CD4-positive, alpha-beta T cell (primary cell): ENCODE measurements at regions not wholly inside any gene's neighbourhood (a gene's known extent, or its start where the extent isn't known, plus 50 kb on each side); places are given as distances from the start of the nearest gene placed in this dataset.

Source experiments
- ATAC-seq: fragments of 200-7000 bp; cut with Tn5 transposase; one replicate; pipeline ENCODE4 v1.10.0; 2022; ENCODE audit warnings: mild to moderate bottlenecking; ENCODE audit not compliant: poor library complexity
- CTCF ChIA-PET: fragments of 350-600 bp; sonication (Branson Sonifier 250); formaldehyde crosslinking; loops from one replicate; lab custom pipeline; 2021; ENCODE audit warnings: antibody characterized with exemption, inconsistent platforms; lab: Charles Lee
- POLR2A ChIA-PET: fragments of 350-600 bp; sonication (Branson Sonifier 250); formaldehyde crosslinking; loops from one replicate; lab custom pipeline; 2021; ENCODE audit warnings: antibody characterized with exemption, inconsistent platforms; lab: Charles Lee
- DNase-seq, 14 experiments: peaks; one replicate each; pipeline ENCODE4 v3.0.0-alpha.2; 2013 to 2020; ENCODE audit warnings: mixed read lengths in 2 of 14
- H3K27ac ChIP-seq, 2 donors: one replicate each; pipeline versions ENCODE4 v1.5.1 to v1.7.0; 2013; ENCODE audit warnings: low read length in 2 of 2, low read depth in 1 of 2, mild to moderate bottlenecking in 1 of 2
- H3K27me3 ChIP-seq, 2 experiments: 1 replicate in 1 of 2; 2 replicates in 1 of 2; pipeline versions ENCODE4 v1.6.1 to v1.7.0; 2013; ENCODE audit warnings: low read length in 2 of 2, control low read depth in 1 of 2, mild to moderate bottlenecking in 1 of 2, moderate library complexity in 1 of 2; ENCODE audit not compliant: insufficient read depth in 2 of 2, control insufficient read depth in 1 of 2
- H3K36me3 ChIP-seq: one replicate; pipeline ENCODE4 v1.6.1; 2013; ENCODE audit warnings: low read length, control low read depth; ENCODE audit not compliant: insufficient read depth
- H3K4me1 ChIP-seq: one replicate; pipeline ENCODE4 v1.6.1; 2013; ENCODE audit warnings: low read length, control low read depth; ENCODE audit not compliant: insufficient read depth
- H3K4me3 ChIP-seq: one replicate; pipeline ENCODE4 v1.5.1; 2013; ENCODE audit warnings: mild to moderate bottlenecking, low read length, moderate library complexity
- H3K9me3 ChIP-seq, 2 experiments: 1 replicate in 1 of 2; 2 replicates in 1 of 2; pipeline versions ENCODE4 v1.6.1 to v1.7.0; 2013; ENCODE audit warnings: low read length in 2 of 2, mild to moderate bottlenecking in 2 of 2, control low read depth in 1 of 2, moderate library complexity in 1 of 2; ENCODE audit not compliant: control insufficient read depth in 1 of 2, insufficient read depth in 1 of 2
- H3K27ac Mint-ChIP-seq: one replicate; pipeline ENCODE4 v1.8.0; 2020; ENCODE audit warnings: mixed read lengths
- H3K27me3 Mint-ChIP-seq: one replicate; pipeline ENCODE4 v1.8.0; 2021; ENCODE audit warnings: mixed read lengths
- H3K36me3 Mint-ChIP-seq: one replicate; pipeline ENCODE4 v1.8.0; 2021; ENCODE audit warnings: low read depth, mixed read lengths
- H3K4me1 Mint-ChIP-seq: one replicate; pipeline ENCODE4 v1.8.0; 2021; ENCODE audit warnings: low read depth, mixed read lengths
- H3K4me3 Mint-ChIP-seq: one replicate; pipeline ENCODE4 v1.8.0; 2020; ENCODE audit warnings: mild to moderate bottlenecking, mixed read lengths
- H3K9me3 Mint-ChIP-seq: one replicate; pipeline ENCODE4 v1.8.0; 2020; ENCODE audit warnings: mixed read lengths
- intact Hi-C, 2 experiments: fragments of 100-400 bp; cut with DNase I in 1 of 2; cut with micrococcal nuclease in 1 of 2; formaldehyde crosslinking; loops; one replicate each; pipeline versions ENCODE4 v1.15.1 to v1.9.0; 2023 to 2025; cut with DNase I, micrococcal nuclease
- TF ChIP-seq, protein P1 (sequence below): fragments of 200-600 bp; IDR thresholded peaks from one replicate; pipeline ENCODE4 v1.8.0; 2022; ENCODE audit warnings: antibody characterized with exemption, mild to moderate bottlenecking

DNA sequence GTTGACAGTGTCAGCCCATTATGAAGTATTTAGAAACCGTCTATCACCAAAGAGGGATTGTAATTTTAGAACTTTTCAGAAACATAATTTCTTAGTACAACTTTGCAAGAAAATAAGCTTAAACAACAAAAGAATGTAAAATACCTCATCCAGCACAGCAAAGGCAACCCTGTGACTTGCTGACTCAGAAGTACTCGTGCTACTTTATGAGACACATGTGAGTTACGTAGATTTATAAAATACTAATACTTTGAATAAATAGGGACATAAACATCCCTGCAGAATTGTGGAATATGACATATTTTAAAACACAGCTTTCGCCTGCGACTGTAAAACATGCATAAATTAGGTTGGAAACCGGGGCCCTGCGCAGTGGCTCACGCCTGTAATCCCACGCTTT is 739.7 kb upstream of the ANKRD30A start:
- Mint-ChIP-seq H3K4me3 (no peak overlapping the region), H3K36me3 (no peaks in the 10 kb centered on the region), H3K4me1 (no peaks in the 10 kb centered on the region), H3K27ac (no peak overlapping the region), H3K9me3 (peaks cover 11% of the 10 kb centered on the region), H3K27me3 (no peaks in the 10 kb centered on the region)
- ChIA-PET CTCF (no interaction called here), POLR2A (no interaction called here)
- DNase-seq (no peak), ATAC-seq (no peak)
- intact Hi-C loops = no loop called here
- H3K4me1 ChIP-seq = no peaks in the 10 kb centered on the region
- no peak overlapping the region for H3K27ac ChIP-seq
- peaks cover 0 to 13% of the 10 kb centered on the region in 2 experiments for H3K9me3 ChIP-seq
- no peaks in the 10 kb centered on the region for H3K36me3 ChIP-seq
- TF ChIP-seq, protein P1, sequence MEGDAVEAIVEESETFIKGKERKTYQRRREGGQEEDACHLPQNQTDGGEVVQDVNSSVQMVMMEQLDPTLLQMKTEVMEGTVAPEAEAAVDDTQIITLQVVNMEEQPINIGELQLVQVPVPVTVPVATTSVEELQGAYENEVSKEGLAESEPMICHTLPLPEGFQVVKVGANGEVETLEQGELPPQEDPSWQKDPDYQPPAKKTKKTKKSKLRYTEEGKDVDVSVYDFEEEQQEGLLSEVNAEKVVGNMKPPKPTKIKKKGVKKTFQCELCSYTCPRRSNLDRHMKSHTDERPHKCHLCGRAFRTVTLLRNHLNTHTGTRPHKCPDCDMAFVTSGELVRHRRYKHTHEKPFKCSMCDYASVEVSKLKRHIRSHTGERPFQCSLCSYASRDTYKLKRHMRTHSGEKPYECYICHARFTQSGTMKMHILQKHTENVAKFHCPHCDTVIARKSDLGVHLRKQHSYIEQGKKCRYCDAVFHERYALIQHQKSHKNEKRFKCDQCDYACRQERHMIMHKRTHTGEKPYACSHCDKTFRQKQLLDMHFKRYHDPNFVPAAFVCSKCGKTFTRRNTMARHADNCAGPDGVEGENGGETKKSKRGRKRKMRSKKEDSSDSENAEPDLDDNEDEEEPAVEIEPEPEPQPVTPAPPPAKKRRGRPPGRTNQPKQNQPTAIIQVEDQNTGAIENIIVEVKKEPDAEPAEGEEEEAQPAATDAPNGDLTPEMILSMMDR = no peak
- H3K27me3 ChIP-seq = no peaks in the 10 kb centered on the region
- H3K4me3 ChIP-seq = no peak overlapping the region

DNA sequence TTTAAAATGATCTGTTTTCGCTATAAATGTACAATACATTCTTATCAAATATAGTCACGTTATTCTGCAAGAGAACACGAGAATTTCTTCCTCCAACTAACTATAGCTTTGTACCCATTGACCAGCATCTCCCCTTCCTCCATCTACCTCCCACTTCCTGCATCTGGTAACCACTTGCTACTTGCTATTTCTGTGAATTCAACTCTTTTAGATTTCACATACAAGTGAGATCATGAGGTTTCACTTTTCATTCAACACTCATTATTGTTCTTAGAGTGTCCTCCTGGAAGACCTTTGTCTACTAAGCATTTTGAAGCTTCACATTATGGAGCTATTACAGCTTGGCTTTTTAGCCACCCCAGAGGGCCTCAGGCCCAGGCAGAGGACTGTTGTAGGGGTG is 741.3 kb upstream of the FZD8 start:
- no peaks in the 10 kb centered on the region for H3K4me1 Mint-ChIP-seq
- no peak overlapping the region for H3K4me3 Mint-ChIP-seq
- TF ChIP-seq, protein P1 = no peak
- H3K27ac Mint-ChIP-seq = no peak overlapping the region
- Histone ChIP-seq H3K27ac (no peak overlapping the region), H3K4me1 (no peaks in the 10 kb centered on the region), H3K36me3 (no peaks in the 10 kb centered on the region), H3K4me3 (no peak overlapping the region), H3K9me3 (peaks cover 0 to 8% of the 10 kb centered on the region in 2 experiments), H3K27me3 (no peaks in the 10 kb centered on the region)
- ChIA-PET POLR2A (no interaction called here), CTCF (no interaction called here)
- intact Hi-C loops = no loop called here
- H3K9me3 Mint-ChIP-seq = peaks cover 8% of the 10 kb centered on the region
- ATAC-seq (no peak), DNase-seq (no peak)
- no peaks in the 10 kb centered on the region for H3K36me3 Mint-ChIP-seq
- H3K27me3 Mint-ChIP-seq = no peaks in the 10 kb centered on the region

DNA sequence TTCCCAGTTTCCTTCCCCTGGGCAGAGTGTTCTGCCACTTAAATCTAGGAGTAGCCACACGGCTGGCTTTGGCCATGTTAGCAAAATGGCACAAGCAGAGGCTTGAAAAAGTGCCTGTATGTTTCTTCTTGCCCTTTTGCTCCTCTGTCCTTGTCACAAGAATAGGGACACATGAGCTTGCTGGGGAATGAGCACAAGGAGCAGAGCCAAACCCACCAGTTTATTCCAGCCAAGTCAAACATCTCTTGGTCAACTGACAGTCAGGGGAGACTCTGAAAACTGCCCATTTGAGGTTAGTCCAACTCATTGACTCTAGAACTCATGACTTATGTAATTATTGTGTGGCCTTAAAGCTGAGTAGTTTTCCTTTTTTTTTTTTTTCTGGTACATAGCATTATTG is 739.7 kb upstream of the FZD8 start:
- POLR2A ChIA-PET = no interaction called here

More for the DNA sequence above, 739.7 kb upstream of the FZD8 start:
- Histone ChIP-seq H3K27ac (no peak overlapping the region), H3K4me3 (no peak overlapping the region), H3K4me1 (no peaks in the 10 kb centered on the region), H3K9me3 (peaks cover 0 to 8% of the 10 kb centered on the region in 2 experiments), H3K27me3 (no peaks in the 10 kb centered on the region), H3K36me3 (no peaks in the 10 kb centered on the region)
- CTCF ChIA-PET = no interaction called here
- no peak for ATAC-seq
- DNase-seq = no peak
- no peaks in the 10 kb centered on the region for H3K36me3 Mint-ChIP-seq
- TF ChIP-seq, protein P1 = no peak
- no peak overlapping the region for H3K4me3 Mint-ChIP-seq
- no peak overlapping the region for H3K27ac Mint-ChIP-seq
- no peaks in the 10 kb centered on the region for H3K4me1 Mint-ChIP-seq
- no peaks in the 10 kb centered on the region for H3K27me3 Mint-ChIP-seq
- H3K9me3 Mint-ChIP-seq = peaks cover 5% of the 10 kb centered on the region
- intact Hi-C loops = no loop called here
